ENCODE measurements at regions not wholly inside any gene's neighbourhood (a gene's known extent, or its start where the extent isn't known, plus 50 kb on each side); places are given as distances from the start of the nearest gene placed in this dataset.

- no peaks in the 10 kb centered on the region for H3K4me1 ChIP-seq (ENCODE audit: low read depth, poor library complexity, severe bottlenecking)
- H3K27me3 ChIP-seq (ENCODE audit: insufficient read depth, low read depth) = no peaks in the 10 kb centered on the region
- H3K79me2 ChIP-seq (ENCODE audit: insufficient read depth, low read depth) = no peaks in the 10 kb centered on the region
- H3K27ac ChIP-seq = no peak overlapping the region
- H3K9ac ChIP-seq = no peak overlapping the region
- H2AFZ ChIP-seq (ENCODE audit: low read depth) = no peak overlapping the region
- H3K4me3 ChIP-seq (IDR thresholded peaks at IDR 0.05; ENCODE audit: insufficient read depth, low read depth, low read length) = no peak overlapping the region
- H4K20me1 ChIP-seq (ENCODE audit: insufficient read depth) = no peaks in the 10 kb centered on the region
- no peaks in the 10 kb centered on the region for H3K36me3 ChIP-seq (ENCODE audit: insufficient read depth)
- H3K4me2 ChIP-seq = no peak overlapping the region
- no peak for TF ChIP-seq CTCF (conservative IDR thresholded peaks at IDR 0.05; ENCODE audit: low read depth, low read length)
Observed at GRCh38 chr5:9801908-9802307, 171.8 kb upstream of the TAS2R1 start.

GRCh38 chr5:9799606-9800005, 169.5 kb upstream of the TAS2R1 start:
- no peak overlapping the region for H2AFZ ChIP-seq (ENCODE audit: low read depth)
- no peaks in the 10 kb centered on the region for H3K27me3 ChIP-seq (ENCODE audit: insufficient read depth, low read depth)

GRCh38 chr5:9790276-9790675, 160.1 kb upstream of the TAS2R1 start:
- H3K4me1 ChIP-seq (ENCODE audit: low read depth, poor library complexity, severe bottlenecking) = no peaks in the 10 kb centered on the region
- no peak overlapping the region for H2AFZ ChIP-seq (ENCODE audit: low read depth)
- H3K27ac ChIP-seq = no peak overlapping the region
- no peaks in the 10 kb centered on the region for H3K27me3 ChIP-seq (ENCODE audit: insufficient read depth, low read depth)
- H4K20me1 ChIP-seq (ENCODE audit: insufficient read depth) = no peaks in the 10 kb centered on the region
- H3K79me2 ChIP-seq (ENCODE audit: insufficient read depth, low read depth) = no peaks in the 10 kb centered on the region
- no peaks in the 10 kb centered on the region for H3K36me3 ChIP-seq (ENCODE audit: insufficient read depth)
- H3K4me3 ChIP-seq (IDR thresholded peaks at IDR 0.05; ENCODE audit: insufficient read depth, low read depth, low read length) = no peak overlapping the region
- H3K4me2 ChIP-seq = no peak overlapping the region
- H3K9ac ChIP-seq = no peak overlapping the region
- no peak for TF ChIP-seq CTCF (conservative IDR thresholded peaks at IDR 0.05; ENCODE audit: low read depth, low read length)

More at GRCh38 chr5:9799606-9800005, 169.5 kb upstream of the TAS2R1 start:
- Histone ChIP-seq H3K4me3 (IDR thresholded peaks at IDR 0.05; ENCODE audit: insufficient read depth, low read depth, low read length) (no peak overlapping the region), H4K20me1 (ENCODE audit: insufficient read depth) (no peaks in the 10 kb centered on the region), H3K4me2 (no peak overlapping the region), H3K4me1 (ENCODE audit: low read depth, poor library complexity, severe bottlenecking) (no peaks in the 10 kb centered on the region), H3K27ac (no peak overlapping the region), H3K9ac (no peak overlapping the region), H3K79me2 (ENCODE audit: insufficient read depth, low read depth) (no peaks in the 10 kb centered on the region), H3K36me3 (ENCODE audit: insufficient read depth) (no peaks in the 10 kb centered on the region)
- no peak for TF ChIP-seq CTCF (conservative IDR thresholded peaks at IDR 0.05; ENCODE audit: low read depth, low read length)

- no peak overlapping the region for H3K27ac ChIP-seq
- no peak overlapping the region for H3K9ac ChIP-seq
- no peaks in the 10 kb centered on the region for H3K79me2 ChIP-seq (ENCODE audit: insufficient read depth, low read depth)
- no peak for TF ChIP-seq CTCF (conservative IDR thresholded peaks at IDR 0.05; ENCODE audit: low read depth, low read length)
- H3K27me3 ChIP-seq (ENCODE audit: insufficient read depth, low read depth) = no peaks in the 10 kb centered on the region
- H4K20me1 ChIP-seq (ENCODE audit: insufficient read depth) = no peaks in the 10 kb centered on the region
- no peaks in the 10 kb centered on the region for H3K36me3 ChIP-seq (ENCODE audit: insufficient read depth)
- H3K4me1 ChIP-seq (ENCODE audit: low read depth, poor library complexity, severe bottlenecking) = no peaks in the 10 kb centered on the region
- H3K4me2 ChIP-seq = no peak overlapping the region
- H2AFZ ChIP-seq (ENCODE audit: low read depth) = no peak overlapping the region
- no peak overlapping the region for H3K4me3 ChIP-seq (IDR thresholded peaks at IDR 0.05; ENCODE audit: insufficient read depth, low read depth, low read length)
Observed at GRCh38 chr5:9789777-9790176, 159.6 kb upstream of the TAS2R1 start.
